BLaER1 (cell line): ENCODE measurements at regions not wholly inside any gene's neighbourhood (a gene's known extent, or its start where the extent isn't known, plus 50 kb on each side); places are given as distances from the start of the nearest gene placed in this dataset.

Experiments
- H3K27ac ChIP-seq: shearing (Covaris generic); formaldehyde crosslinking; 2 replicates; pipeline ENCODE4 v1.8.1; 2022
- H3K27me3 ChIP-seq: shearing (Covaris generic); formaldehyde crosslinking; 2 replicates; pipeline ENCODE4 v1.8.1; 2022
- H3K36me3 ChIP-seq: shearing (Covaris generic); formaldehyde crosslinking; 2 replicates; pipeline ENCODE4 v1.8.1; 2022
- H3K4me1 ChIP-seq: shearing (Covaris generic); formaldehyde crosslinking; 2 replicates; pipeline ENCODE4 v1.8.1; 2022
- H3K4me2 ChIP-seq: shearing (Covaris generic); formaldehyde crosslinking; 2 replicates; pipeline ENCODE4 v1.8.1; 2022
- H3K4me3 ChIP-seq: shearing (Covaris generic); formaldehyde crosslinking; 2 replicates; pipeline ENCODE4 v1.8.1; 2022
- H3K9ac ChIP-seq: shearing (Covaris generic); formaldehyde crosslinking; 2 replicates; pipeline ENCODE4 v1.8.1; 2022
- H3K9me3 ChIP-seq: shearing (Covaris generic); formaldehyde crosslinking; 2 replicates; pipeline ENCODE4 v1.8.1; 2022
- H4K20me1 ChIP-seq: shearing (Covaris generic); formaldehyde crosslinking; 2 replicates; pipeline ENCODE4 v1.8.1; 2022
- Cebpa-rat ChIP-seq: shearing (Covaris generic); IDR thresholded peaks from 2 replicates; pipeline ENCODE4 v1.8.1; 2022

- Histone ChIP-seq H3K27ac (no peak overlapping the region), H3K9me3 (peaks cover 27% of the 10 kb centered on the region), H3K9ac (no peak overlapping the region), H3K36me3 (peaks cover 30% of the 10 kb centered on the region), H3K27me3 (no peaks in the 10 kb centered on the region), H3K4me2 (no peak overlapping the region), H4K20me1 (no peaks in the 10 kb centered on the region), H3K4me3 (no peak overlapping the region), H3K4me1 (no peaks in the 10 kb centered on the region)
- TF ChIP-seq Cebpa-rat, result no peak
Measured at GRCh38 chr13:33891196-33891742, 73.3 kb downstream of the RFC3 start.

DNA sequence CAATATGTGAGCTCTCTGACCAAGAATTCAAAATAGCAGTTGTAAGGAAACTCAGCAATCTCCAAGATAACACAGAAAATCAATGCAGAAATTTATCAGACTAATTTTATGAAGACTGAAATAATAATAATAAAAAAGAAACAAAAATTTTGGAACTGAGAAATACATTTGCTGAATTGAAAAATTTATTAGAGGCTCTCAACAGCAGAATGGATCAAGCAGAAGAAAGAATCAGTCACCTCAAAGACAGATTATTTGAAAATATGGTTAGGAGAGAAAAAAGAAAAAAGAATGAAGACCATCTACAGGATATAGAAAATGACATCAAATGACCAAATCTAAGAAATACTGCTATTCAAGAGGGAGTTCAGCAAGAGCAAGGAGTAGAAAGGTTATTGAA is 75.6 kb downstream of the RFC3 start:
- H3K27ac ChIP-seq, result no peak overlapping the region
- no peaks in the 10 kb centered on the region for H3K4me1 ChIP-seq
- no peaks in the 10 kb centered on the region for H4K20me1 ChIP-seq
- H3K27me3 ChIP-seq, result no peaks in the 10 kb centered on the region
- no peak overlapping the region for H3K4me3 ChIP-seq
- peaks cover 30% of the 10 kb centered on the region for H3K36me3 ChIP-seq
- no peak overlapping the region for H3K4me2 ChIP-seq
- H3K9me3 ChIP-seq, result peaks cover 34% of the 10 kb centered on the region
- H3K9ac ChIP-seq, result no peak overlapping the region
- TF ChIP-seq Cebpa-rat, result no peak

DNA sequence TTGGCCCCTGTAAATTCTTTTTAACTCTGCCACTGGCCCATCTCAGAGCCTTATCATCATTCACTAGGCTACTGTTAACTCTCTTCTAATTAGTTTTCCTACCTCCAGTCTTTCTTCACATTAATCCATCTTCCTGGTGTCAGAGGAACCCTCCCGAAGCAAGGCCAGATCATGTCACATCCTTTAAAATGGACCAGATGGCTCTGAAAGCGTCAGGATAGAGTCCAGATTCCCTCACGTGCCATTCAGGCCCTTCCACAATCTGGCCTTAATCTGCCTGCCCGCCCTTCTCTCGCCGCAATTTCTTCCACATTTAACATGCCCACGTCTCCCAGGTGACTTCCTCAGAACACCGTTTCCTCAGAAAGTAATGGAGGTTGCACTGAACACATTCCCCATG is 86.5 kb downstream of the RFC3 start:
- Histone ChIP-seq H3K36me3 (no peaks in the 10 kb centered on the region), H3K27ac (no peak overlapping the region), H3K4me1 (no peaks in the 10 kb centered on the region), H3K4me3 (no peak overlapping the region), H3K27me3 (no peaks in the 10 kb centered on the region), H3K4me2 (no peak overlapping the region), H3K9ac (no peak overlapping the region), H3K9me3 (0 out of 2 replicates have a peak, but pooled peaks cover 1% of the 10 kb centered on the region), H4K20me1 (no peaks in the 10 kb centered on the region)
- TF ChIP-seq Cebpa-rat, result no peak

GRCh38 chr13:33908116-33908515 is 90.2 kb downstream of the RFC3 start:
- Histone ChIP-seq H3K9me3 (no peaks in the 10 kb centered on the region), H3K4me1 (no peaks in the 10 kb centered on the region), H3K27me3 (no peaks in the 10 kb centered on the region), H3K36me3 (no peaks in the 10 kb centered on the region), H4K20me1 (no peaks in the 10 kb centered on the region), H3K9ac (no peak overlapping the region), H3K27ac (no peak overlapping the region), H3K4me2 (no peak overlapping the region), H3K4me3 (no peak overlapping the region)
- TF ChIP-seq Cebpa-rat, result no peak

DNA sequence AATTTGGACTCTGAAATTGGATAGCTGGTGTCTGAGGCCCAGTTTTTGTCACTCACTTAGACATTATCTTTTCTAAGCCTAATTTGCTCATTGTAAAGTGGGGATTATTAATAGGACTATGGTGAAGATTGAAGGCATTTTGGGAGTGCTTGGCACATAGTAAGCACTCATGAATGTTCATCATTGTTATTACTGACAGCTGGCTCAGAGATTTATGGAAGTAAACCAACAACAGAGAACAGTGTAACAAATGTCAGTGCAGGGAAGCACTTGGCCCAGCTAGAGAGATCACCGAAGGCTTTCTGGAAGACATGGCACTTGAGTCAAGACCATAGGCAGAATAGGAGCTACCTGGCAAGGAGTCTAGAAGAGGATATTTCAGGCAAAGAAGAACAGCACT is 92.3 kb downstream of the RFC3 start:
- Histone ChIP-seq H3K9ac (no peak overlapping the region), H3K27ac (no peak overlapping the region), H3K4me1 (no peaks in the 10 kb centered on the region), H3K36me3 (no peaks in the 10 kb centered on the region), H4K20me1 (no peaks in the 10 kb centered on the region), H3K9me3 (no peaks in the 10 kb centered on the region), H3K27me3 (no peaks in the 10 kb centered on the region), H3K4me2 (no peak overlapping the region), H3K4me3 (no peak overlapping the region)
- no peak for TF ChIP-seq Cebpa-rat

- H3K4me1 ChIP-seq, result no peaks in the 10 kb centered on the region
- H4K20me1 ChIP-seq, result no peaks in the 10 kb centered on the region
- no peak overlapping the region for H3K4me3 ChIP-seq
- H3K9ac ChIP-seq, result no peak overlapping the region
- no peak for TF ChIP-seq Cebpa-rat
- H3K27ac ChIP-seq, result no peak overlapping the region
- no peaks in the 10 kb centered on the region for H3K36me3 ChIP-seq
- no peak overlapping the region for H3K4me2 ChIP-seq
- H3K9me3 ChIP-seq, result no peaks in the 10 kb centered on the region
- H3K27me3 ChIP-seq, result no peaks in the 10 kb centered on the region
Measured at GRCh38 chr13:33911521-33911920, 93.6 kb downstream of the RFC3 start.

DNA sequence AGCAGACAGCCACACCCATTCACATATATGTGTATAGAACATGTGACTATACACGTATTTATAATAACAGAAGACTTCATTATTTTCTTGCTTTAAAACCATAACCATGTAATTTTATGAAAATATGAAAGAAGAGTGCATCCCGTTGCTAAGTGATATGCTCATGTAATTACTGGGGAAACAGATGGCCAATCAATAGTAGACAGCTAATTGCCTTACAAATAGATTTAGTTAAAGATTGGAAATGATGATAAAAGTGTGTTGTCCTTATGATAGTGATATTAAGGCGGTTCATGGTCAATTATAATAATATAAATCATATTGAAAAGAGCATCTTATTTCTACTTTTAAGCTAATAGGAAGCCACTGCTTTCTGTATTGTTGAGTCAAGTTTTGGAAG is 95.9 kb downstream of the RFC3 start:
- H3K9ac ChIP-seq, result no peak overlapping the region
- H3K27me3 ChIP-seq, result no peaks in the 10 kb centered on the region
- H3K9me3 ChIP-seq, result no peaks in the 10 kb centered on the region
- no peaks in the 10 kb centered on the region for H3K36me3 ChIP-seq
- H3K4me2 ChIP-seq, result no peak overlapping the region
- no peak overlapping the region for H3K27ac ChIP-seq
- TF ChIP-seq Cebpa-rat, result no peak
- no peaks in the 10 kb centered on the region for H3K4me1 ChIP-seq
- no peaks in the 10 kb centered on the region for H4K20me1 ChIP-seq
- no peak overlapping the region for H3K4me3 ChIP-seq

DNA sequence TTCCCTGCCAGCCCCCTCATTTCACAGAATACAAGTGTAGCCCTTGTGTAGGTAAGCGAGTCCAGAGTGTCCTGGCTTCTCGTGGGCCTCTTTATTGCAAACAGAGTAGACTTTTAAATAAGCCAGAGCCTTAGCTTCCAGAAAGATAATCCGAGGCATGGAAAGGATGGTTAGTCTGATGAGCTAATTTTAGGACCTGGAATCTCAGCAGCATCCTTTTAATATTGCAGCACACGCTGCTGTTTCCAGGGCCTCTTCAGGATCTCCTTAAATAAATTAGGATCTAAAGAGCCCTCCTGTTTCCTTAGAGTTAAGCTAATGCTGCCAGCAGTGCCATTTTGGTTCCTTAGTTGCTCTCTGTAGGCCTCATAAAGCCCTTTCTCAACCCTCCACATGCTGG is 99.2 kb downstream of the RFC3 start:
- Histone ChIP-seq H3K9me3 (no peaks in the 10 kb centered on the region), H3K4me3 (no peak overlapping the region), H3K9ac (no peak overlapping the region), H3K4me2 (no peak overlapping the region), H3K36me3 (no peaks in the 10 kb centered on the region), H3K4me1 (no peaks in the 10 kb centered on the region), H3K27me3 (no peaks in the 10 kb centered on the region), H4K20me1 (no peaks in the 10 kb centered on the region), H3K27ac (no peak overlapping the region)
- TF ChIP-seq Cebpa-rat, result no peak

DNA sequence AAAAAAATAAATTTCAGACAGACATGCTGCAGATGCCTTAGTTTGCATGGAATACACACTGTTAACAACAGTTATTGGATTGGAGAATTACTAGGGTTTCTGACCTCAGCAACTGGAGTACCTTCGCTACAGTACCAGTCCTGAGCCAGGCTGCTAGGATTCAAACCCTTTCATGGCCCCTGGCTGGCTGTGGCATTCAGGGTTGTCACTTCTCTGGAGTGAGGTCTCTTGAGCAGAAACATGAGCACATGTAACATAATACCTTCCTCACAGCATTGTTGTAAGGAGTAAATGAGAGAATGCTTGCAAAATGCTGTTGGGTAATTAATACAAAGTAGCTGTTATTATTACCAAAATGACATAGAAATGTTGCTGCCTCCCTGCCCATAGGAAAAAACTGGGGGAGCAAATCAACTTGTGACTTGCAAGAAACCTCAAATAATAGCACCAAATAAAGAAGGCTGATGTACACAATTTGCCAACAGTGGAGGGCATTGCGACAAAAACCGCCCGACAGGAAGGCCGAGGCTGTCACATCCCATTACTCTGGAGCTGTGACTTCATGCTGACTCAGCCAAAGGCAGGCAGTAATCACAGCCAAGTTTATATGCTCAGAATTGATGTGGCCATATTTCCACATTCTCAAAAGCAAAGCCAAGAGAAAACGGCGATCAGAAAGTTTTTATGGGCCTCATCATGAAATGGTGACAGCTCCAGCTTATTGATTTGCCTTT is 100.4 kb downstream of the RFC3 start:
- H3K27ac ChIP-seq, result no peak overlapping the region
- H3K9me3 ChIP-seq, result no peaks in the 10 kb centered on the region
- no peaks in the 10 kb centered on the region for H3K27me3 ChIP-seq
- no peaks in the 10 kb centered on the region for H4K20me1 ChIP-seq
- H3K4me3 ChIP-seq, result no peak overlapping the region
- H3K36me3 ChIP-seq, result no peaks in the 10 kb centered on the region
- no peak overlapping the region for H3K9ac ChIP-seq
- no peaks in the 10 kb centered on the region for H3K4me1 ChIP-seq
- TF ChIP-seq Cebpa-rat, result no peak
- H3K4me2 ChIP-seq, result no peak overlapping the region

DNA sequence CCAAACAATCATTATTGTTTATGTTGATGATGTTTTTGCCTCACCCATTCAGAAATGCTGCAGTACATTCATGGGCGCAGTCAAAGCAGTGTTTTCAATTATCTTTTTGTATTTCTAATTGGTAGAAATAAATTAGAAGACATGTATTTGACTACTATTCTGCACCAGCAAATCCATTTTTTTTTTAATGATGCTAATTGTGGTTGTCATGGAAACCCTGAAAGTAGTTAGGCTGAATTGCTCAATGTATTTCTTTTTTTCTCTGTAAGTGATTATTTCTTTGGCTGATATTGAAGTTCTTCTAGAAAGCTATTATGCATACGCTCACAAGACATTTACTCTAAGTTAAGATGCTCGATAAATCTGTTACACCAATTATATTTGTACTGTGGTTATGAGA is 101.2 kb downstream of the RFC3 start:
- Histone ChIP-seq H3K9me3 (no peaks in the 10 kb centered on the region), H3K4me1 (no peaks in the 10 kb centered on the region), H4K20me1 (no peaks in the 10 kb centered on the region), H3K4me2 (no peak overlapping the region), H3K4me3 (no peak overlapping the region), H3K36me3 (no peaks in the 10 kb centered on the region), H3K27ac (no peak overlapping the region), H3K27me3 (no peaks in the 10 kb centered on the region), H3K9ac (no peak overlapping the region)
- TF ChIP-seq Cebpa-rat, result no peak

- no peak for TF ChIP-seq Cebpa-rat
- H3K36me3 ChIP-seq, result no peaks in the 10 kb centered on the region
- H3K4me2 ChIP-seq, result no peak overlapping the region
- no peak overlapping the region for H3K27ac ChIP-seq
- no peak overlapping the region for H3K9ac ChIP-seq
- H3K27me3 ChIP-seq, result no peaks in the 10 kb centered on the region
- no peaks in the 10 kb centered on the region for H3K9me3 ChIP-seq
- no peaks in the 10 kb centered on the region for H4K20me1 ChIP-seq
- no peaks in the 10 kb centered on the region for H3K4me1 ChIP-seq
- H3K4me3 ChIP-seq, result no peak overlapping the region
Measured at GRCh38 chr13:33925563-33925962, 107.6 kb downstream of the RFC3 start.
